ENCODE measurements at regions not wholly inside any gene's neighbourhood (a gene's known extent, or its start where the extent isn't known, plus 50 kb on each side); places are given as distances from the start of the nearest gene placed in this dataset.
"Not testable (repeated sequence)": the region's sequence is repeated elsewhere in the genome, so short reads cannot be mapped to it uniquely, and the experiment has no call there.

DNA sequence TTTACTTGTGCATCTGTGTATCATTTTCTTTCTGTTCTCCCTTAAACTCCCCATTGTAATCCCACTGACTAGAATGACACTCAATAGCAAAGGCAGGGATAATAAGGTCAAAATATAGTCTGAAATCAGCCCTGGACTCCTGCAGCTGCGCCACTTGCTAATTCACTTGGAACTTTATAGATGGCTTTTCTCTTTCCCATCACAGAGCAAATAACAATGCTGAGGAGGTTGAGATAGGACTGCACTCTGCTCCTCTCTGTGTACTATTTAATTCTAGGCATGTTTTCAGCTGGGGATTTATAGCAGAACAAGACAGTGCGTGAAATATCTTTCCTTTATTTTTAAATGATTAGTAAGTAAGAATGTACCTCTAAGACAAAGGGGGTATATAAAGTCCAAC is 324.2 kb downstream of the LNPK start:
- DNase-seq = no peak

DNA sequence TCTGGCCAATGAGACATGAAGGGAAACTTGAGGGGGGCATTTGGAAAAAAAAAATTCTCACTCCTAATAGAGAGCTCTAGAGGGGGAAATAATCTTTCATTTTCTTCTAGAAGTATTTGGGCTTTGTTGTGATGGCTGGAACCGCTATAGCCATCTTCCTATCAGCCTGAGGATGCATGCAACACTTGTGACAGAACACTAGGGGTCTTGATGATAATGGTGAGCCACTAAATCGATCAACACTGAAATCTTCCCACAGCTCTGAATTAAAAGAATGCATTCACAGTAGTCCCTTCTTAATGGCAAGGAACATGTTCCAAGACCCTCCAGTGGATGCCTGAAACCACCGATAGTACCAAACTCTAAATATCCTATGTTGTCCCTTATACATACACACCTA is 325.3 kb downstream of the LNPK start:
- DNase-seq = no peak

DNA sequence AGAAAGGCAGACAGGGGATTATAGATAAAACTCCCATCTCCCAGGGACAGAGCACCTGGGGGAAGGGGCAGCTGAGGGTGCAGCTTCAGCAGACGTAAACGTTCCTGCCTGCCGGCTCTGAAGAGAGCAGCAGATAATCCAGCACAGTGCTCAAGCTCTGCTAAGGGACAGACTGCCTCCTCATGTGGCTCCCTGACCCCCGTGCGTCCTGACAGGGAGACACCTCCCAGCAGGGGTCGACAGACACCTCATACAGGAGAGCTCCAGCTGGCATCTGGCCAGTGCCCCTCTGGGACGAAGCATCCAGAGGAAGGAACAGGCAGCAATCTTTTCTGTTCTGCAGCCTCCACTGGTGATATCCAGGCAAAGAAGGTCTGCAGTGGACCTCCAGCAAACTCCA is 333.3 kb downstream of the LNPK start:
- DNase-seq = not testable (repeated sequence)

DNA sequence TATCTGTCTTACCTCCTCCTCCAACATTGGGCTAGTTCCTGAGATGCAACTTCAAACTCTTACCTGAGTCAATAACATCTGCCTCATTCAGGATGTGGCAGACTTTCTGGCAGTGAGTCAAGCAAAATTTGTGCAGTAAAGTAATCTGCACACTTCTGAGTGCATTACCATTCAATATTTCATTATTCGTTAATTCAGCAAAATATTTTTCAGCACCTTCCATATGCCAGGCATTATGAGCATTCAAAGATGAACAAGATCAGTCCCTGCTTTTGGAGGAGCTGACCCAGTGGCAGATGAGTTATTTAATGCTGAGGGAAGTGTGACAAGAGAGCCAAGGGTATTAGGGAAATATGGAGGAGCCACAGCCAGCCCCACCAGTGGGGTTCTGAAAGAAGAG is 339.7 kb downstream of the LNPK start:
- DNase-seq = no peak

DNA sequence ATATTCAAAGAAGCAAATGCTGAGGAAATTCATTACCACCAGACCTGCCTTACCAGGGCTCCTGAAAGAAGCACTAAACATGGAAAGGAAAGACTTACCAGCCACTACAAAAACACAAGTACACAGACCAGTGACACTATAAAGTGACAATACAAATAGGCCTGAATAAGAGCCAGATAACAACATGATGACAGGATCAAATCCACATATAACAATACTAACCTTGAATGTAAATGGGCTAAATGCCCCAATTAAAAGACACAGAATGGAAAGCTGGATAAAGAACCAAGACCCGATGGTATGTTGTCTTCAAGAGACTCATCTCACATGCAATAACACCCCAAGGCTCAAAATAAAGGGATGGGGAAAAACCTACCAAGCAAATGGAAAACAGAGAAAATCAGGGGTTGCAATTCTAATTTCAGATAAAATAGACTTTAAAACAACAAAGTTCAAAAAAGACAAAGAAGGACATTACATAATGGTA is 353.4 kb downstream of the LNPK start:
- no peak for DNase-seq

DNA sequence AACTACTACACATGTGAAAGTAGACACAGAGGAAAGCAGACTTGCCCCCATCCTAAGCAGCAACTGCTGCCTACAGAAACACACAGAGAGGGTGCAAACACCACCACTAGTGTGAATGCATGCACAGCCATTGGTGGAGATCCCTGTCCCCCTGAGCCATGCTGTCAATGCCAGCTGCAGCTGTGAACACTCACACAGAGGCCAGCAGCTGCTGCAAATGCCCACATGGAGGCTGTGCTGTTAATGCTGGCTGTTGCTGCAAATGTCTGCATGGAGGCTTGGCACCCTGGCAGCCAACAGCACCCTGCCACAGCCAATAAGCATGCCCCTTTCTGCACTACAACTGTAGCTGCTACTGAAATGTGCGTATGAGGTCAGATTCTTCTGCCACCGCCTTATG is 355.0 kb downstream of the LNPK start:
- no peak for DNase-seq

DNA sequence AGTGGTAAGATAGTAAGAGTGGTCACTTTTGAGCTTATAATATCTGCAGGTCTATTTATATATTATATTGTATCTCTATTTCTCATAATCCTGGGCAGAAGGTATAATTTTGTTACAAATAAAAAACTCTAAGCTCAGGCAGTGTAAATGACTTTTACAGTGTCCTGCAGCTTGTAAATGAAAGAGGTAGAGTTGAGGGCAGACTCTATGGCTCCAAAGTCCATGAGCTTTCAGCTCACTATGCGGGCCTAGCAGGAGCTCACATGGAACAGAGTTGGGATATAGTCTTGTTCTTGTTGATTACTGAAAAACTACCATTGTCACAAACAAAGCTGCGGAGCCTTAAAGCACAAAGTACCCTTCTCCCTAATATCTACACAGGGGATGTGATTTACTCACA is 361.4 kb downstream of the LNPK start:
- no peak for DNase-seq

DNA sequence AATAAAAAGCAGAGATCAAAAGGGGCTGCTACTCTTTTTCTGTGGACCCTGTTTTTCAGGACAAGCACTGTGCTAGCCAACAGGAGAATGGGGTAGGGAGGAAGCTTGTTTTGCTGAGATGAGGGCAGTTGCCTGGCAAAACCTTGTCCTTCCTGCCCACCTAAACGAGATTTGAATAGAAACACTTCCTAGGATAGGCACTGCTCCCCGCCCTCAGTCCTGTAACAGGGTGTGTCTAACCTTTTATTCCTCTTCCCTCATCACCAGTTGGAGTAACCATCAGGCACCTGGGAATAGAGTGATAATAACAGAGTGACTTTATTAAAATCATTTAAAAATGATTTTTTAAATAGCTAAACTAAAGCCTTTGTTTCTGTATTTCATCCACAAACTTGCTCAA is 368.8 kb downstream of the LNPK start:
- DNase-seq = no peak

DNA sequence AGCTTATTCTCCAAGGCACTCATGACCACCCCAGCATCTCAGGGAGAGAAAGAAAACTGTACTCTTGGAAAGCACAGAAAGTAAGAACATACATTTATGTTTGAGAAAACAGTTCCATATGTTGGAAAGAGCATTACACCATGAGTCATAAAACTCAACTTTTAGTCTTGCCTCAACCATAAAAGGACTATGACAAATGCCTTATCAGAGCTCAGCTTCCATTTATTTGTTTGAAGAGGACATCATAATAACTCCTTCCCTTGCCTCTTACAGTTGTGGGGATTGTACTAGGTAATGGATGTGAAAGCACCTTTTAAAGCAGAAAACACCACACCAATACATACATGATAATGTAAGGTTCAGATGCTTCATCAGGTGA is 370.8 kb downstream of the LNPK start:
- no peak for DNase-seq

DNA sequence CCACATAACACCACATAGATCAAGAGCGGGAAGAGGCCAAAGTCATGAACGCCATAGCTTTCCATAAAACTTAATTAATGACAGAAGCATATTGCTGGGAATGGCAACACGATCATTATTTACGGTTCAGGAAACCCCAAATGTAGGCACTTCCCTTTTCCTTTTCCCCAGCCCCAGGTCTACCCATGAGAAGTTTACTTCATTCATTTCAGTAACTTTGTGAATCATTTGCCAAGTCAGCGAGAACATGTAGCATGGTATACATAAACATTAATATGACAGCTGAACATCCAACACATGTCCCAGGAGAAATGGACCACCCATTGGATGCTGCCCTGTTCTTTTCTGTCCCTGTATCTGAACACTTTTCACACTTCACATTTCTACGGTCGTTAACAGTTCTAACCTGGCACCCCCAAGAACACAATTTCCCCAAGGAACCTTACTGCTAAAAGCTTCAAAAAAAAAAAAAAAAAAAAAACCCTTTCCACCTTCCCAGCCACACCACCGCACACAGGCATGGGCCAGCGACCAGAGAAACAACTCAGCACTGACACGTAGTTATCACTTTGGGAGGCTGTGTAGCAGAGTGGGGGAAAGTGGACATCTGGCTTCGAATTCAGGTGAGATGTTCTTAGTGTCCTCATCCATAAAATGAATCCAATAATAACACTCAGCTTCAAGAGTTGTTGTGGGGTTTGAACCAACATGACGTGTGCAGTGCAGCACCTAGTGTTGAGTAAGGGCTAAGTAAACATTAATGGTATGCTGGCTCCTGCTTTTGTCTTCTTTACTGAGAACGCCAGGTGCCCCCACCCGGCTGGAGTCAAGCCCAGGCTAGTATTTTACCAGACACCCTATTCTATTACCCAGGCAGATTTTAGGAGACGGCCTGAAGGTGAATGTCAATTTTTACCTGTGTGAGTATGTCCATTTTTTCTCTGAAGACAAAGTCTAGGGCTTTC is 371.5 kb downstream of the LNPK start:
- DNase-seq = no peak

DNA sequence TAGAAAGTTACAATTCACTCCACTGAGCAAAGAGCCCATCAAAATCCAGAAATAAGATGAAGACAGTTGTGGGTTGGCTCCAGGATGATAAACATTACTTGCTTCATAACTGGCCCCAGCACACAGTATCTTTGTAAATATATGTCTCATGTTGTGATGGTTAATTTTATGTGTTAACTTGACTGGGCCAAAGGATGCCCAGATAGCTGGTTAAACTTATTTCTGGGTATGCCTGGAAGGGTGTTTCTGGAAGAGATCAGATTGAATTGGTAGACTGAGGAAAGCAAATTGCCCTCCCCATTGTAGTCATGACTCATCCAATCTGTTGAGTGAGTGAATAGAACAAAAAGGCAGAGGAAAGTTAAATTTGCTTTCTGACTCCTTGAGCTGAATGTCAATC is 373.8 kb downstream of the LNPK start:
- DNase-seq = no peak

DNA sequence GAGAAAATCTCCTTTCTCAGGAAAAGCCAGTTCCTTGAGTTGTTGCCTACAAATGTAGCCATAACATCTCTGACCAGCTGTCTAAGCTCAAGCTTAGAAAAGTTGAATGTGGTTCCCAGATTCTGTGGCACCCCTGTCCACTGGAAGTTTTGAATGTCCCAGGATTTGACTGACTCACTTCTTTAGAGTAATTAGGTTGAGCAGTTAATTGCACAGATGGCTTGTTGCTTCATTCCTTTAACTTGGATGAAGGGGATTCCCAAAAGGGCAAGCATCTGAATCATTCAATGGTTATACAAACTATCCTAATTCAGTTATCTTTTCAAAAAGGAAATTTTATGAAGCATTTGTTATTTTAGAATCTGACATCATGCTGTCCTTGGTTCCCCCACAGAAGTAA is 374.7 kb downstream of the LNPK start:
- no peak for DNase-seq

DNA sequence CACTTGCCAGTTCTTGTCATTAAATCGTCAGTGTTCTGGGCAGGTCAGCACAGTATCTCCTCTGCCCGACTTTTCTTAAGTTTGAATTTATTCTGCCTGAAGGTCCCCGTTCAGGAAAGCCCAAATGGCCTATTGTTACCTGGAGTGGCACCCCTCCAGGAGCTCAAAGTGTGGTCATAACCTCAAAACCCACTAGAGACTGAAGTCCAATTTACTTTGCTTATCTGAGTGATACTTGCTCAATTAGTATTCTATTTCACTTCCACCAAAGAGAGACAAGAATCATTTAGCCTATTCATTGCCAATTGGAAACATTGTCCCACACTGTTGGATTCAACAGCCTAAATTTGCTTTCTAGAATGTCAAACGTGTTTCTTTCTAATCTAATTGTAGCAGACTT is 375.3 kb downstream of the LNPK start:
- DNase-seq = no peak

DNA sequence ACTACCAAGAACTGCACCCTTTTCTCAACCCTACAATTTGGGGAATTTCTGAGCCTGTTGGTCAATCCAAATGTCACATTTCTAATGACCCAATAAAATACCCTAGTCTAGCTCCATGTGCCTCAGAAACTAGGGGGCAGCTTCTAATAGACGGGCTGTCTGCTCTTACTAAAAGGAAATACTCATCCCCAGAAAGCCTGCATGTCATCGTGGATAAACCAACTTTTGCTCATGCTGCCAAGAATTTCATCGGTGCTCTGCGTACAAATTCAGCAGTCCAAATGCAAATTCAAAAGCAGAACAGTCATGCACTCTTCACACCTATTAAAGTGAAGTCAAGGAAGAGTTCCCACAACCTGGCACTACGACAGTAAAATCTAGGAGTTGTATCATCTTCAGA is 377.3 kb downstream of the LNPK start:
- DNase-seq = no peak

DNA sequence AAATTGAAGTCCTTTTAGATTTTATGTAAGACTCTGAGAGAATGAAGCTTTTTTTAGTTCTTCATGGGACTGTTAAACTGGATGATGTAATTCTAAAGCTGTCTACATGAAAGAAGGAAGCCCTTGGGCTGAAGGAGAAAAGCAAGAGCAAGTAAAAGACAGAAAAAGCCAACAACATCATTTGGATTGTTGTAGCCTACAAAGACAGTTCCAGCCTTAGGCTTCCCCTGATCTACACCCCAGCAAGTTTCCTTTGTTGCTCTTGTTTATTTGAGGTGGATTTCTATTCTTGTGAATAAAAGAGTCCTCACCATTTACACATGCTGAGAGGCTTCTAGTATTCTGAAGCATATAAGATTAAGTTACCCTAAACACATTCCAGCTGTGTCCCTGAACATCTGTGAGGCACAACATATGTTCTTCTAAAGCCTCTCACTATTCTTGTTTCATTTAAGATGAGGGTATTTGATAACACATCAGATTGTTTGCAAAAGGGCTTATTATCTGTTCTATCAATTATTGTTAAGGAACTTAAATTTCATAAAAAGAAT is 377.8 kb downstream of the LNPK start:
- DNase-seq = no peak

DNA sequence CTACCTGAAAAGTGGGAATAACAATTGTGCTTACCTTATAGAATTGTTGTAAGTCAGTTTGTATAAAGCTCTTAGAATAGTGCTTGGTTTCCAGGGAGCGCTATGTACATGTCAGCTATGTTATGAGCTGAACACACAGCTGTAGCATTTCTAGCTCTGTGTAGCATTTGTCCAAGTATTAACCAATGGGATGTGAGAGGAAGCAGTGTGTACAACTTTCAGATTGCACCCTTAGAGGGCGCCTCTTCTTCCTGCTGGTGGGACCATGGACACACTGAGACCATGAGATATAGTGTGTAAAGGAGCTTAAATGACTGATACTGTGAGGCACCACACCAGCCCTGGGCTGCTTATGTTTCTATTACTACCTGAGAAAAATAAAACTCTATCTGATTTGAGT is 380.2 kb downstream of the LNPK start:
- DNase-seq = no peak

DNA sequence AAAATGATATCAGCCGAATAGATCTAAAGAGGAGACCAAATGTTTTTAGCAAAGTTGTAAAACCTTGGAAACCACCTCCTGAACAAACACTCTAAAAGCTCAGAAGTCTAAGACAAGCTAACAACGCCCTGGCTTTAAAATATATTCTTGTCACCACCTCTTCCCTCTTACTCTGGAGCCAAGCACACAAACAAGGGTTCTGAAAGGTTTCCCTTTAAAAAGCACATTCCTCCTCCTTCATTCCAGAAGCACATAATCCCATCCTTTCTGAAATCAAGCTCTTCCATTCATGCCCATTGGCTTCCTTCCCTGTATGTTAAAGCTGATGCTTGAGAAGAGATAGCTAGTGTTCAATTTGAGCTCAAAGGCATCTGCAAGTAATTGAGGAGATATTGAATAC is 382.0 kb downstream of the LNPK start:
- DNase-seq = no peak

DNA sequence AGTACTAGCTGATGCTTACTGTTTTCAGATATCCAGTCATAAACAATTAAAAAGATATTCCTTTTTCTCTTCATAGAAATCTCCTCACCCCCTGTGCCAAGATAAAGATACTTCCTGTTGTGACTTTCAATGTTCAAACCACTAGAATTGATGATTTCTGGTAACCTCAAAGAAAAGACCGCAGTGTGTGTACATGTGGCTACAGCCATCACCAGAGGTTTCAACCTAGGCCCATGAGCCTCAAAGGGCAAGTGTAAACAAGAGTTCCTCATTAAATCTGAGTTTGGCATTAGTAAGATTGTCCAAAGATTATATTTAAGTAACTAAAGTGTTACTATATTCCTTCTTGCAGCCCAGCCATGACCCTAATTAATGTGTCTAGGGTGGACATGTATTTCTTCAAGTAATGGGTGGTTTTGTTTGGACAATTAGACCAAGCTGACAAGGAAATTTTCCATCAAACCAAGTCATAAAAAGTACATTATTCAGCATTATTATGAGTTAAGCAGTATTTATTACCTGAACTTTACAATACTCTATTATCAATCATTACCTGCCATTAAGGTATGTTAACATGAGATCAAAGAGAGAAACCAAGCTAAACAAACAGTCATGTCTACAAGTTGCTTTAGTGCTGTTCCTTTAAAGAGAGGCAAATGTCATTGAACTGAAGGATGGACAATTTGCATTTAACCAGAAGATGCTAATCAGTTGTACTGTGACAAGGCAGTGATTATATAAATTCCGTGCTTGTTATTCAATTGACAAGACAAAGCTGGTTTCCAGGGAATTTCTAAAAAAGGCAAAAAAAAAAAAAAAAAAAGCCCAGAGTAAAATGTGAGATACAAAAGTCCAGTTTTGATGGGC is 382.7 kb downstream of the LNPK start:
- no peak for DNase-seq

DNA sequence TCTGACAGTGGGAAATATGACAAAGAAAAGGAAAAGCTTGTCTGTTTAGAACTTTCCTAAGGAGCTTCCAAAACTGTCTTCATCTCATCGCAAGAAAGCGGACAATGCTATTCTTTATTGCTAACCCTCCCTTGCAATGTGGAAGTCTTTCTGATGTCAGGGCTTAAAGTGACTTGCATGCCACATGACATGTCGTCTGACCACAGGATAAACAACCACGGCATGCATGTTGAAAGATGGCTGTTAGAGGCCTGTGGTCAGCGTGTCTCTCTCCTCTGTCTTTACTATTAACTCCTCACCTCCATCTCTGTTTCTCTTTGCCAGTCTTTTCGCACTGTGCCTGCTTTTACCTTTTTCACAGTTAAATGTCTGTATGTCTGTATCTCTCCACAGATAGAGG is 389.8 kb downstream of the LNPK start:
- DNase-seq = no peak

DNA sequence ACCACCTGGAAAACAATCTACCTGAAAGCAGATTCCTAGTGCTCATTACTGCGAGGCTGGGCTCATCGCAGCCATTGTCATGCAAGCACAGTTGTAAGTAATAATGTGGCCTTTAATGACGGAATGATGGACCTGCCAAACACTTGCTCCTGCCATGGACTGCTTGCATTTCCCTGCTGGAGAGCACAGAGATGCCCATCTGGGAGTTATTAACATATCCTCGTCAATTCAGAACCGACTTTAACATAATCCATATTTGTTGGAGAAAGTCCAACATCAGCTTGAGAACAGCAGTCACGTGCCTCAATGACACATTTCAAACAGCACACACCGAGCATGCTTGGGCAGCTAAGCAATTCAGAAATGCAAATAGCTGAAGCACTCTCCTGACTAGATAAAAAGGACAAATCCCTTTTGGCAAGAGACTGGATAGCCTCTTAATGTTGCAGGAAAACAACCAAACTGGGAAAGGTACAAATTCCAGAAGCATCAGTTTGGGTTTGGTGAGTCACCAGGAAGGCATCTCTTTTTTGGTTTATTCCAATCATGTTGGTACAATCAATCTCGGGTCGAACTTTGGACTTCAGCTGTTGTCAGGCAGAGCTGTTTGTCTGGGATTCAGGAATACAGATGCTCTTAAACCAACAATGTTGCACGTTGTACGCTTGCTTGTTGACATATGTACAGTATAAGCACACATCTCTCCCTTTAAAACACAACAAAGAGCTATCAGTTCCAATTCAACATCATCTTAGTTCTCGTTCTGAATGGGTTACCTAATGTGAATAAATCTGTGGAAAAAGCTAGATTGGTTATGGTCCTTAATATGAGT is 395.8 kb downstream of the LNPK start:
- DNase-seq = no peak

DNA sequence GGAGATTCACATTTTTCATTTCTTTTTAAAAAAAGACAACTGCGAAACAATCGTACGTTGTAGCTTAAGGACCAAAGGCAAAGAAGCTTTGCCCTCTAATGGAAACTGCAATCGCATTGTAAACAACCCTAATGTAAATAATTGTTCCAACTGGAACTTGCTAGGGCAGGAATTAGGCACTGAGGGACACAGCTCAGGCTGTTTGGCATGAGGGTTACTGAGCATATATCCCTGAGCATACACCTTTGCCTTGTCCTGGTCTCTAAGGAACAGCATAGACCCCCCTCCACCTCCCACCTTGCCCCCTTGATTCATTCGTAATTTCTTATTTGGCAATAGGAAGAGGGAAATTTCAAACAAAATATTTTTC is 396.4 kb downstream of the LNPK start:
- no peak for DNase-seq

DNA sequence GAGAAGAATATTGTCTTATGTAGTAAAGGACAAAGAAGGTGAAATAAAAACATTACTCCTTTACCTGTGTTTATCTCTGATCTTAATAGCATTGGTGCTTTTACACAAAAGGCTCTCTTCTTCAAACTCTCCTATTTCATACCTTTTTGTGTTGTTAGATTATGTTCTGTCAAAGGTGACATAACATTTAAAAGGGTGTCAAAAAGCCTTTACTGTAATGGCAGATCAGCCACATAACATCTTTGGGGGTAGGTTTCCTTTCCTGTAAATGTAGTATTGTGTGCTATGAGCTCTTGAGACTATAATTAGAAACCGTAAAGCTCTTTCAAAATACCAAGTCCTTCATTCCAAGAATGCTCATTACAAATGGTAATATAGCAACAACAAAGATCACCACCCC is 400.1 kb downstream of the LNPK start:
- DNase-seq = no peak

Data from activated CD4-positive, alpha-beta T cell treated with anti-CD3 and anti-CD28 coated beads for 4 hours (primary cell).